Ovary (tissue), 7 donors: ENCODE measurements at regions not wholly inside any gene's neighbourhood (a gene's known extent, or its start where the extent isn't known, plus 50 kb on each side); places are given as distances from the start of the nearest gene placed in this dataset.

Experiments
- DNase-seq, 5 donors: peaks; one replicate each; pipeline ENCODE4 v3.0.0-alpha.2; 2019 to 2020
- H3K27ac ChIP-seq, 2 donors: fragments of 200-600 bp; one replicate each; pipeline versions ENCODE4 v1.5.1 to v1.8.0; 2019 to 2022
- H3K27me3 ChIP-seq: fragments of 200-600 bp; one replicate; pipeline ENCODE4 v1.8.0; 2022
- H3K36me3 ChIP-seq: fragments of 200-600 bp; sonication (generic); one replicate; pipeline ENCODE4 v1.5.1; 2019
- H3K4me1 ChIP-seq: one replicate; pipeline ENCODE4 v1.8.1; 2013; ENCODE audit warnings: mild to moderate bottlenecking, moderate library complexity; ENCODE audit not compliant: insufficient read depth
- H3K4me3 ChIP-seq: fragments of 200-600 bp; sonication (generic); one replicate; pipeline ENCODE4 v1.5.1; 2017
- H3K9me3 ChIP-seq, 2 donors: fragments of 200-600 bp in 1 of 2; sonication (generic) in 1 of 2; one replicate each; pipeline versions ENCODE4 v1.5.1 to v1.8.1; 2013 to 2019; ENCODE audit warnings: mild to moderate bottlenecking in 1 of 2, moderate library complexity in 1 of 2
- EP300 ChIP-seq: sonication (generic); formaldehyde crosslinking; IDR thresholded peaks from one replicate; pipeline ENCODE4 v1.6.1; 2017; ENCODE audit warnings: antibody characterized with exemption
- POLR2A ChIP-seq: fragments of 450-650 bp; IDR thresholded peaks from one replicate; pipeline ENCODE4 v1.6.1; 2017; ENCODE audit warnings: antibody characterized with exemption, mild to moderate bottlenecking, moderate library complexity
- WGBS, 3 donors: extraction: QIAGEN DNeasy Blood & Tissue Kit in 1 of 3; methylation state at CpG; one replicate each; pipeline versions ENCODE4 v1.1.5 to v1.1.7; 2013 to 2017; 5-methylcytosine and 5-hydroxymethylcytosine counted together
- intact Hi-C, 4 donors: fragments of 100-400 bp; cut with DNase I; formaldehyde crosslinking; loops; one replicate each; pipeline versions ENCODE4 v1.11.0 to v1.15.1; 2022 to 2023
- TF ChIP-seq, protein P1 (sequence below), 3 donors: fragments of 450-650 bp in 2 of 3; fragments of 200-600 bp in 1 of 3; IDR thresholded peaks; one replicate each; pipeline versions ENCODE4 v1.5.1 to v1.8.0; 2016 to 2022; ENCODE audit warnings: antibody characterized with exemption in 3 of 3, mild to moderate bottlenecking in 1 of 3
- donor health status: DM: no; HTN: no; CAD: no; lungs with moderate emphysema.
- donor health status: DM: no; HTN: no; CAD: no.
- donor health status: Bipolar disorder and iron deficiency.
- donor health status: DM: no; HTN: no; CAD: no.
- donor health status: DM: yes; HTN: yes; CAD: no.

DNA sequence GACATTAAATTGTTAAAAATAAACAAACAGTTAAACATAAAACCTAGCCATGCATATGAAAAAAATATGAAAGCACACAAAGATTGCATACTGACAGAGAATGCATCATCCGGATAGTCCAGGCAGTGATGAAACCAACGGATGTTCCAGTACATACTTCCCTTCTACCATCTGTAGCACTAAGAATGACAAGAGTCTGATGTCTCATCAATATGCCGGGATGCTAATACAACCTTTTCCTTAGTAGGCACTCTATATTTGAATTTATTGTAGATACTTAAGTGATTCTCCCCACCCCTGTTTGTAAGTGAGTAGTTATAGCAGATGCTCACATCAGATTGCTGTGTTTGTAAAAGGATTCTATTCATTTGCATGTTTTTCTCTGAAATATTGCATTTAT lies 571.2 kb upstream of the WWC1 start:
- H3K4me3 ChIP-seq: no peak overlapping the region
- intact Hi-C loops: loop anchor here in 3 of 4 donors (10.0 kb wide), 3 partner anchors 305 to 505 kb away; no protein-coding TSS in a partner anchor
- TF ChIP-seq, protein P1, sequence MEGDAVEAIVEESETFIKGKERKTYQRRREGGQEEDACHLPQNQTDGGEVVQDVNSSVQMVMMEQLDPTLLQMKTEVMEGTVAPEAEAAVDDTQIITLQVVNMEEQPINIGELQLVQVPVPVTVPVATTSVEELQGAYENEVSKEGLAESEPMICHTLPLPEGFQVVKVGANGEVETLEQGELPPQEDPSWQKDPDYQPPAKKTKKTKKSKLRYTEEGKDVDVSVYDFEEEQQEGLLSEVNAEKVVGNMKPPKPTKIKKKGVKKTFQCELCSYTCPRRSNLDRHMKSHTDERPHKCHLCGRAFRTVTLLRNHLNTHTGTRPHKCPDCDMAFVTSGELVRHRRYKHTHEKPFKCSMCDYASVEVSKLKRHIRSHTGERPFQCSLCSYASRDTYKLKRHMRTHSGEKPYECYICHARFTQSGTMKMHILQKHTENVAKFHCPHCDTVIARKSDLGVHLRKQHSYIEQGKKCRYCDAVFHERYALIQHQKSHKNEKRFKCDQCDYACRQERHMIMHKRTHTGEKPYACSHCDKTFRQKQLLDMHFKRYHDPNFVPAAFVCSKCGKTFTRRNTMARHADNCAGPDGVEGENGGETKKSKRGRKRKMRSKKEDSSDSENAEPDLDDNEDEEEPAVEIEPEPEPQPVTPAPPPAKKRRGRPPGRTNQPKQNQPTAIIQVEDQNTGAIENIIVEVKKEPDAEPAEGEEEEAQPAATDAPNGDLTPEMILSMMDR (IDR thresholded peaks at IDR 0.05): no peak
- TF ChIP-seq POLR2A (no peak), EP300 (no peak)

DNA sequence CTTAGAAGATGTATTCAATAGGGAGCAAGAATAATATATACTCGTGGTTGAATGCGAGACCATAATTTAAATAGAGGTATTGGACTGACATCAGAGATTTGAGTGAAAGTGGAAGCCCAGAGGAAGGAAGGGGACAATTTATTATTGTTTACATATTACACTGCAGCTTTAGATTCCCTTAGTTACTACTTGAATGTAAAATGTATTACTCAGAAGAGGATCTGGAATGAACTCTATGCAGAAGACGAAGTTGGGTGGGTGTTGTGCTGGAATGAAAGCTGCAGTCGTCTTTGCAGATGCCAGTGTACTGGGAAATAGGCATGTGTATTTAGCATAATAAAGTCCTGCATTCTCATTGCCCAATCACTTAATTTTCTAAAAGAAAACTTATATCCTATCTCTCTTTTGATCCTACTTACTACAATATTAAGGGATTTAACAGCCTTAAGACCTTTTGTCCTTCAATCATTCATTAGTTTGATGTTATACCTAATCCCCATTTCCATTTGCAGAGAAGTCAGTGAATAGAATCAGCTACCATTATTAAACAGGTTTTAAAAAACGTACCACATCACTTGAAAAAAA lies 570.7 kb upstream of the WWC1 start:
- Histone ChIP-seq H3K27ac (no peak overlapping the region), H3K36me3 (no peaks in the 10 kb centered on the region), H3K9me3 (no peaks in the 10 kb centered on the region), H3K4me3 (no peak overlapping the region), H3K27me3 (no peaks in the 10 kb centered on the region), H3K4me1 (no peaks in the 10 kb centered on the region)
- intact Hi-C loops: loop anchor here in 3 of 4 donors (10.0 kb wide), 3 partner anchors 304 to 504 kb away; no protein-coding TSS in a partner anchor
- TF ChIP-seq, protein P1 (IDR thresholded peaks at IDR 0.05): no peak
- no peak for TF ChIP-seq EP300
- no peak for TF ChIP-seq POLR2A
- 52 to 63% (median 53%) methylated on average over 5 of the region's 5 CpGs for WGBS, 3 donors
- no peak for DNase-seq

More for the DNA sequence above, 571.2 kb upstream of the WWC1 start:
- H3K27me3 ChIP-seq: no peaks in the 10 kb centered on the region
- H3K36me3 ChIP-seq: no peaks in the 10 kb centered on the region
- no peaks in the 10 kb centered on the region for H3K4me1 ChIP-seq
- WGBS, 3 donors: 65 to 80% (median 75%) methylated on average over 3 of the region's 3 CpGs
- no peaks in the 10 kb centered on the region for H3K9me3 ChIP-seq
- no peak overlapping the region for H3K27ac ChIP-seq
- DNase-seq: no peak

DNA sequence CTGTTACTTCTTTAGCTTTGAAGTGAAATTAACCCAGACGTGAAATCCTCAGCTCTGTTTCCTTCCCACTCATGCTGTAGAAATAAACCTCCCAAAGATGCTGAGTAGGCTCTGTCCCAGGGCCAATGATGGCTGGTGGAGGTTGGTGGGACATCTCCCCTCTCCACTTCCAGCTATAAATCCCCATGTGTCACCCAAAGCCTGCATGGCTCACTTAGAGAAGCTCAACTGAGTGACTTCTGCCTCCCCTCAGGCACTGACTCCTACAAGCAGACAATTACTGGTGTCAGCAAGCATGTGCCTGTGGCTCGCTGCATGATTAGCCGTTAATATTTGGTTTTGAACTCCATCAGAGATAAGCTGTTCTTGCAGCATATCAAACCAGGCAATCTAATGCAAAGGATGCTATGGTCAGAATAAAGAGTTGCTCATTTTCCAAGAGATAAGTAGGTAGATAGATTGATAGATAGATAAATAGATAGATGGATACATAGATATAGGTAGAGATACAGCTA lies 569.5 kb upstream of the WWC1 start:
- intact Hi-C loops: loop anchor here in 3 of 4 donors (10.0 kb wide), 3 partner anchors 303 to 503 kb away; no protein-coding TSS in a partner anchor
- no peak for TF ChIP-seq POLR2A
- no peak for TF ChIP-seq EP300
- TF ChIP-seq, protein P1 (IDR thresholded peaks at IDR 0.05): no peak
- Histone ChIP-seq H3K4me3 (no peak overlapping the region), H3K36me3 (no peaks in the 10 kb centered on the region), H3K27ac (no peak overlapping the region), H3K9me3 (no peaks in the 10 kb centered on the region), H3K4me1 (no peaks in the 10 kb centered on the region), H3K27me3 (no peaks in the 10 kb centered on the region)
- no peak for DNase-seq
- WGBS, 3 donors: 64 to 76% (median 68%) methylated on average over 3 of the region's 3 CpGs

DNA sequence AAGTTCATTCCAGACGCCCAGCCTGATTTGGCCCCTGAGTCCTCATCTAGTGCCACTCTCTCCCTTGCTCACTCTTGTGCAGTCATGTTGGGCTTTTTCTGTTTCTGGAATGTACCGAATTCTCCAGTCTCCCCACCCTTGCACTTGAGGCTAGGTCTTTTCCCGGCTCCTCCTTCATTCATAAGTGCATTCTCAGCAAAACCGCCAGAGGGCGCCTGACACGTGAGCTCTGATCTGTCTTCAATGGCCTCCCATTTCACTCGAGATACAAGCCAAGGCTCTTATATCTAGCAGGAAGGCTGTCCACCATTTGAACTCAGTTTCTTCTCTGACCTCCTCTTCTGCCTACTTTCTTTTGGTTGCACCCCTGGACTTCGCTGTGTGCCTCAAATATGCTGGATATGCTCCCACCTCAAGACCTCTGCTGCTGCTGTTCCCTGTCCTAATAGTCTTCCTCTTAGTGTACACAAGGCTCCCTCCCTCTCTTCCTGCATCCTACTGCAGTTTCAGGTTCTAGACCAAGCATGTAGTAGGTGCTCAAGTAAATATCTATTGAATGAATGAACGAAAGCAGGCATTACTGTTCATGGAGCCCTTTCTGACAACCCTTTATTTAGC lies 568.1 kb upstream of the WWC1 start:
- peak; percentile 23 to 71 (median 58) for DNase-seq
- H3K27ac ChIP-seq: no peak overlapping the region
- TF ChIP-seq POLR2A: no peak
- TF ChIP-seq, protein P1 (IDR thresholded peaks at IDR 0.05): peak in 1 of 3 donors; percentile 54
- intact Hi-C loops: loop anchor here in 3 of 4 donors (10.0 kb wide), 3 partner anchors 301 to 501 kb away; no protein-coding TSS in a partner anchor
- 23 to 25% (median 24%) methylated on average over 9 of the region's 9 CpGs for WGBS, 3 donors
- H3K4me1 ChIP-seq: no peaks in the 10 kb centered on the region
- no peaks in the 10 kb centered on the region for H3K36me3 ChIP-seq
- no peak overlapping the region for H3K4me3 ChIP-seq
- no peaks in the 10 kb centered on the region for H3K9me3 ChIP-seq
- H3K27me3 ChIP-seq: no peaks in the 10 kb centered on the region
